ENCODE measurements at regions not wholly inside any gene's neighbourhood (a gene's known extent, or its start where the extent isn't known, plus 50 kb on each side); places are given as distances from the start of the nearest gene placed in this dataset.

DNA sequence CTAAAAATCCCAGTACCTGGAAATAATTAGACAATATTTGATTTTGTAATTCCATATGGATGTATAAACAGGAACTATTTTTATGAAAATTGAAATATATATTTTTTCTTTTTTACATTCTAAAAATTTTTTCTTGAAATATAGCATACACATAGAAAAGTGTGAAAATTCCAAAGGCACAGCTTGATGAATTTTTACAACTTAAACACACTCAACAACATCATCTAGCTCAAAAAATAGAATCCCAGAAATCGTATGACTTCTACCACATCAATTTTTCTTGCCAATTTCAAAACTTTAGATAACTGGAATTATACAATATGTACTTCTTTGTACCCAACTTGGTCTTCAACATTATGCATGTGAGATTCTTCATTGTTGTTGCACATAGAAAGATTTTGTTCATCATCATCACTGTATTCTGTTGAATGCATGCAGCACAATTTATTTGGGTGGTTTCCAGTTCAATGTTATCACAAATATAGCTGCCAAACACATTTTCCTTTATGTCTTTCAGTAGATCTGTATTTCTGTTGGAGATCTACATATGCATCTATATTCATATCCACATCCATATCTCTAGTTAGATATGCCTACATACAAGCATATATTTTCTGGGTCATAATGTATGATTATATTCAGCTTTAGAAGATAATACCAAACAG, 340.7 kb upstream of the SLIT2 start:
- Histone ChIP-seq H3K4me1 (no peaks in the 10 kb centered on the region), H3K36me3 (no peaks in the 10 kb centered on the region), H3K27me3 (no peaks in the 10 kb centered on the region), H3K4me3 (no peak overlapping the region), H3K9me3 (no peaks in the 10 kb centered on the region), H3K27ac (no peak overlapping the region), H3K9ac (ENCODE audit: low read depth in 2 of 2, low read length in 2 of 2) (no peak overlapping the region)
- intact Hi-C loops (cut with DNase I): no loop called here
- TF ChIP-seq, protein P1, sequence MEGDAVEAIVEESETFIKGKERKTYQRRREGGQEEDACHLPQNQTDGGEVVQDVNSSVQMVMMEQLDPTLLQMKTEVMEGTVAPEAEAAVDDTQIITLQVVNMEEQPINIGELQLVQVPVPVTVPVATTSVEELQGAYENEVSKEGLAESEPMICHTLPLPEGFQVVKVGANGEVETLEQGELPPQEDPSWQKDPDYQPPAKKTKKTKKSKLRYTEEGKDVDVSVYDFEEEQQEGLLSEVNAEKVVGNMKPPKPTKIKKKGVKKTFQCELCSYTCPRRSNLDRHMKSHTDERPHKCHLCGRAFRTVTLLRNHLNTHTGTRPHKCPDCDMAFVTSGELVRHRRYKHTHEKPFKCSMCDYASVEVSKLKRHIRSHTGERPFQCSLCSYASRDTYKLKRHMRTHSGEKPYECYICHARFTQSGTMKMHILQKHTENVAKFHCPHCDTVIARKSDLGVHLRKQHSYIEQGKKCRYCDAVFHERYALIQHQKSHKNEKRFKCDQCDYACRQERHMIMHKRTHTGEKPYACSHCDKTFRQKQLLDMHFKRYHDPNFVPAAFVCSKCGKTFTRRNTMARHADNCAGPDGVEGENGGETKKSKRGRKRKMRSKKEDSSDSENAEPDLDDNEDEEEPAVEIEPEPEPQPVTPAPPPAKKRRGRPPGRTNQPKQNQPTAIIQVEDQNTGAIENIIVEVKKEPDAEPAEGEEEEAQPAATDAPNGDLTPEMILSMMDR (IDR thresholded peaks at IDR 0.05): no peak
- DNase-seq: no peak

DNA sequence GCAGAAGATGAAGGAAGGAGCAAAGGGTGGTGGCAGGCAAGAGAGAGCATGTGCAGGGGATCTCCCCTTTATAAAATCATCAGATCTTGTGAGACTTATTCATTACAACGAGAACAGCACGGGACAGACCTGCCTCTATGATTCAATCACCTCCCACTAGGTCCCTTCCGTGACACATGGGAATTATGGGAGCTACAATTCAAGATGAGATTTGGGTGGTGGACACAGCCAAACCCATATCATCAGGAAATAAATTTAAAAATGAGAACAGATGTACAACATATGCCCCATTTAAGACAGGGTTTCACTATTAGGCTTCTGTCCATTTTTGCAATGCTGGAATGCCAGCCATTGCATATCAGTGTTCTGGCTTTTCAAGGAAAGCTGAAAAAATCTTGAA, 346.7 kb upstream of the SLIT2 start:
- Histone ChIP-seq H3K4me3 (no peak overlapping the region), H3K27me3 (no peaks in the 10 kb centered on the region), H3K36me3 (no peaks in the 10 kb centered on the region), H3K9ac (ENCODE audit: low read depth in 2 of 2, low read length in 2 of 2) (no peak overlapping the region), H3K9me3 (no peaks in the 10 kb centered on the region), H3K4me1 (no peaks in the 10 kb centered on the region), H3K27ac (no peak overlapping the region)
- intact Hi-C loops (cut with DNase I): no loop called here
- DNase-seq: no peak
- TF ChIP-seq, protein P1 (IDR thresholded peaks at IDR 0.05): no peak

DNA sequence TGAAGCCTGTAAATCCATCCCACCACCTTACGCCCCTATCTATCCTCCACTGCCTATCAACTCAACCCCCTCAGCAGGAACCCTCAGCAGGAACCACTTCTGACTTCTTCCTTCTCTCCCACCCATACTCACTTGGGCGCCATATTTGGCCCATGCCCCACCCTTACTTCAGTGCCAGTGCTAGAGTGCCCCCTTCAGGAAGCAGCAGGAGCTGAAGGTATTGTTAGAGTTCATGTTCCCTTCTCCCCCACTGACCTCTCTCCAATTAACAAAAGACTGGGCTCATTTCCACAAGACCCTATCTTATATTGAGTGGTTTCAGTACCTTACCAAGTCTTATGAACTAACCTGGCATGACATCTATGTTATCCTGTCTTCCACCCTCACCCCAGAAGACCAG, 363.1 kb upstream of the SLIT2 start:
- intact Hi-C loops (cut with DNase I): no loop called here
- Histone ChIP-seq H3K9me3 (no peaks in the 10 kb centered on the region), H3K27ac (no peak overlapping the region), H3K4me1 (no peaks in the 10 kb centered on the region), H3K4me3 (no peak overlapping the region), H3K9ac (ENCODE audit: low read depth in 2 of 2, low read length in 2 of 2) (no peak overlapping the region), H3K27me3 (no peaks in the 10 kb centered on the region), H3K36me3 (no peaks in the 10 kb centered on the region)
- no peak for DNase-seq
- TF ChIP-seq, protein P1 (IDR thresholded peaks at IDR 0.05): no peak

DNA sequence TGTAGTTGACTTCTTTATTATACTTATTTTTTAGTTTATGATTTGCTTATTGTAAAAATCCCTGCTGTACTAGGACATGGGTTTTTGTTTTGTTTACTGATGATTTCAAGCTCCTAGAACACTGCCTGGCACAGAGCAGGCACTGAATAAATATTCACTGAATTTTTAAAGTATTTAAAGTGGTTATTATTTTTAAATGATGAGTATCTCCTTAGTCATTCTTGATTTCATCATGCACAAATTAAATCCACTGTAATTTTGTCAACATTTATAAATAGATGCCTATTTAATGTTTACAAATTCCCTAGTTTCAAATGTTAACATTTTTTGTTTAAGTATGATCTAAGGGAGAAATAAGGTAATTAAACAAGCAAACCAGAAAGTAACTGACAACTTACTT, 367.9 kb upstream of the SLIT2 start:
- TF ChIP-seq, protein P1 (IDR thresholded peaks at IDR 0.05): no peak
- Histone ChIP-seq H3K4me1 (no peaks in the 10 kb centered on the region), H3K9me3 (no peaks in the 10 kb centered on the region), H3K9ac (ENCODE audit: low read depth in 2 of 2, low read length in 2 of 2) (no peak overlapping the region), H3K4me3 (no peak overlapping the region), H3K27ac (no peak overlapping the region), H3K27me3 (no peaks in the 10 kb centered on the region), H3K36me3 (no peaks in the 10 kb centered on the region)
- intact Hi-C loops (cut with DNase I): no loop called here
- no peak for DNase-seq

DNA sequence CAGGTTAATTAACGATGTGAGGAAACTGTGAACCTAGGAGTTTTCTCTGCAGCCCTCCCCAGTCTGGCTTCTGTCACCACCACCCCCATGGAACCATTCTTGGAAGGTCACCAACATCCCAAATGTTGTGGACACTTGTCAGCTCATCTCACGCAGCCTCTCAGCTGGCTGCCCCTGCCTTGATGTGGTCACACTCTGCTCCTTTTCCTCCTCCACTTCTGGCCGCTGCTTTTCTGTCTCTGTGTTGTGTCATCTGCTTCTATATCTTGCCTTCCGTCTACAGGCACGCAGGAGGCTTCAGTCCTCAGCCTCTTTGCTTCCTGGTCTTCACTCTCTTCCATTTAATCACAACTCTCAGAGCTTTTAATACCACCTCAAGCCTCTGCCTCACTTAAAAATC, 371.5 kb upstream of the SLIT2 start:
- TF ChIP-seq, protein P1 (IDR thresholded peaks at IDR 0.05): no peak
- intact Hi-C loops (cut with DNase I): no loop called here
- no peaks in the 10 kb centered on the region for H3K27me3 ChIP-seq
- H3K9ac ChIP-seq (ENCODE audit: low read depth in 2 of 2, low read length in 2 of 2): no peak overlapping the region
- H3K4me1 ChIP-seq: no peaks in the 10 kb centered on the region
- no peaks in the 10 kb centered on the region for H3K9me3 ChIP-seq
- H3K36me3 ChIP-seq: no peaks in the 10 kb centered on the region
- no peak for DNase-seq
- H3K4me3 ChIP-seq: no peak overlapping the region
- no peak overlapping the region for H3K27ac ChIP-seq

All from colonic mucosa (tissue), 4 donors.